A673 (cell line): ENCODE measurements at regions not wholly inside any gene's neighbourhood (a gene's known extent, or its start where the extent isn't known, plus 50 kb on each side); places are given as distances from the start of the nearest gene placed in this dataset.

Experiments
- BruUV-seq: library from RNA; stranded (reverse); fragments of 400-500 nt; replicated peaks from 2 replicates; lab custom pipeline; 2021; lab: Mats Ljungman, UMichigan
- CTCF ChIA-PET: fragments of 300-600 bp; sonication (Branson Sonifier 250); formaldehyde crosslinking; loops from one replicate; lab custom pipeline; 2022; ENCODE audit warnings: antibody characterized with exemption; lab: Charles Lee
- POLR2A ChIA-PET: fragments of 300-600 bp; sonication (Branson Sonifier 250); formaldehyde crosslinking; loops from one replicate; lab custom pipeline; 2022; ENCODE audit warnings: antibody characterized with exemption; ENCODE audit not compliant: low non-redundant PET; lab: Charles Lee
- DNase-seq: peaks from one replicate; pipeline ENCODE4 v3.0.0-alpha.2; 2015; ENCODE audit warnings: low spot score
- H3K27ac ChIP-seq: fragments of 200-600 bp; sonication (generic); 2 replicates; pipeline ENCODE4 v1.5.1; 2016; ENCODE audit warnings: mixed run types, low read depth, mild to moderate bottlenecking, mixed read lengths, antibody characterized with exemption, low read length; ENCODE audit not compliant: poor library complexity, severe bottlenecking
- H3K27me3 ChIP-seq: fragments of 200-600 bp; sonication (generic); replicated peaks from 2 replicates; pipeline ENCODE4 v1.6.1; 2017; ENCODE audit warnings: mixed run types, low read depth, mild to moderate bottlenecking, mixed read lengths, antibody characterized with exemption, low read length; ENCODE audit not compliant: insufficient read depth, poor library complexity
- H3K36me3 ChIP-seq: fragments of 200-600 bp; sonication (generic); 2 replicates; pipeline ENCODE4 v1.6.1; 2016; ENCODE audit warnings: mixed run types, mild to moderate bottlenecking, mixed read lengths, antibody characterized with exemption, low read length; ENCODE audit not compliant: insufficient read depth, poor library complexity, severe bottlenecking
- H3K4me1 ChIP-seq: fragments of 200-600 bp; sonication (generic); 2 replicates; pipeline ENCODE4 v1.6.1; 2017; ENCODE audit warnings: mixed run types, mild to moderate bottlenecking, mixed read lengths, antibody characterized with exemption, low read length; ENCODE audit not compliant: insufficient read depth, poor library complexity, severe bottlenecking
- H3K4me3 ChIP-seq: fragments of 200-600 bp; sonication (generic); 2 replicates; pipeline ENCODE4 v1.5.1; 2016; ENCODE audit warnings: low read depth, mixed run types, mild to moderate bottlenecking, mixed read lengths, low read length; ENCODE audit not compliant: poor library complexity, severe bottlenecking
- H3K9me3 ChIP-seq: fragments of 200-600 bp; sonication (generic); 2 replicates; pipeline ENCODE4 v1.6.1; 2016; ENCODE audit warnings: mixed run types, low read depth, mild to moderate bottlenecking, mixed read lengths, antibody characterized with exemption, low read length; ENCODE audit not compliant: poor library complexity, severe bottlenecking
- EZH2 ChIP-seq: fragments of 200-600 bp; sonication (generic); IDR thresholded peaks from 2 replicates; pipeline ENCODE4 v1.6.1; 2017; ENCODE audit warnings: borderline replicate concordance, low read depth, mild to moderate bottlenecking, mixed read lengths, antibody characterized with exemption, low read length; ENCODE audit not compliant: poor library complexity, severe bottlenecking
- intact Hi-C: fragments of 100-400 bp; cut with micrococcal nuclease; formaldehyde crosslinking; loops from one replicate; pipeline ENCODE4 v1.10.0; 2022; ENCODE audit not compliant: unreplicated experiment
- TF ChIP-seq, protein P1 (sequence below): fragments of 300-800, 200-600 bp; sonication (generic); conservative IDR thresholded peaks from 2 replicates; pipeline ENCODE4 v1.5.1; 2017; ENCODE audit warnings: low read depth, mild to moderate bottlenecking, antibody characterized with exemption, low read length, moderate library complexity, mixed read lengths

GRCh38 chr10:128892005-128892404 is 575.0 kb upstream of the MGMT start:
- no peak for DNase-seq

DNA sequence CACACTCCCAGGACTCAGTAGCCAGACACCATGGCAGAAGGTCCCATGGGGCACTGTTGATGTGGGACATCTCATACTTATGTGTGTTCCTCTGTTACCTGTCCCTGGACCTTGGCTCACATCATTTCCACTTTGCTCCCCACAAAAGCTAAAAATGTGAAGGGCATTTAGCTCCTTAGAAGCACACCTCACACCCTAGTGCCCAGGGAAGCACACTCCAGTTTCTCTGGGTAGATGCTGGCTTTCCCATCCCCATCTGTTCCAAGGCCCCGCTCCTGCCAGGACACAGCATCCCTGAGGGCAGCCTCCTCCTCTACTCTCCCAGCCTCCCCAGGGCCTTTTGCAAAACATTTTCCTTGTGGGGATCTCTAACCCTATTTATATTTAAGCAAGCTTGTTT is 572.4 kb upstream of the MGMT start:
- ChIA-PET CTCF (no interaction called here), POLR2A (no interaction called here)
- Histone ChIP-seq H3K9me3 (no peaks in the 10 kb centered on the region), H3K27me3 (no peaks in the 10 kb centered on the region), H3K36me3 (no peaks in the 10 kb centered on the region), H3K4me1 (no peaks in the 10 kb centered on the region), H3K27ac (no peak overlapping the region), H3K4me3 (no peak overlapping the region)
- no TSS peak for BruUV-seq
- DNase-seq = no peak
- intact Hi-C loops = no loop called here
- TF ChIP-seq, protein P1, sequence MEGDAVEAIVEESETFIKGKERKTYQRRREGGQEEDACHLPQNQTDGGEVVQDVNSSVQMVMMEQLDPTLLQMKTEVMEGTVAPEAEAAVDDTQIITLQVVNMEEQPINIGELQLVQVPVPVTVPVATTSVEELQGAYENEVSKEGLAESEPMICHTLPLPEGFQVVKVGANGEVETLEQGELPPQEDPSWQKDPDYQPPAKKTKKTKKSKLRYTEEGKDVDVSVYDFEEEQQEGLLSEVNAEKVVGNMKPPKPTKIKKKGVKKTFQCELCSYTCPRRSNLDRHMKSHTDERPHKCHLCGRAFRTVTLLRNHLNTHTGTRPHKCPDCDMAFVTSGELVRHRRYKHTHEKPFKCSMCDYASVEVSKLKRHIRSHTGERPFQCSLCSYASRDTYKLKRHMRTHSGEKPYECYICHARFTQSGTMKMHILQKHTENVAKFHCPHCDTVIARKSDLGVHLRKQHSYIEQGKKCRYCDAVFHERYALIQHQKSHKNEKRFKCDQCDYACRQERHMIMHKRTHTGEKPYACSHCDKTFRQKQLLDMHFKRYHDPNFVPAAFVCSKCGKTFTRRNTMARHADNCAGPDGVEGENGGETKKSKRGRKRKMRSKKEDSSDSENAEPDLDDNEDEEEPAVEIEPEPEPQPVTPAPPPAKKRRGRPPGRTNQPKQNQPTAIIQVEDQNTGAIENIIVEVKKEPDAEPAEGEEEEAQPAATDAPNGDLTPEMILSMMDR = no peak
- TF ChIP-seq EZH2 = no peak

More at GRCh38 chr10:128892005-128892404, 575.0 kb upstream of the MGMT start:
- Histone ChIP-seq H3K27ac (no peak overlapping the region), H3K9me3 (no peaks in the 10 kb centered on the region), H3K36me3 (no peaks in the 10 kb centered on the region), H3K4me1 (no peaks in the 10 kb centered on the region), H3K27me3 (no peaks in the 10 kb centered on the region), H3K4me3 (no peak overlapping the region)
- intact Hi-C loops = no loop called here
- POLR2A ChIA-PET = no interaction called here
- TF ChIP-seq EZH2 = no peak
- TF ChIP-seq, protein P1 = no peak
- no TSS peak for BruUV-seq
- CTCF ChIA-PET = no interaction called here

- no peaks in the 10 kb centered on the region for H3K4me1 ChIP-seq
- no TSS peak for BruUV-seq
Measured at GRCh38 chr10:128895473-128895872, 571.6 kb upstream of the MGMT start.

More at GRCh38 chr10:128895473-128895872, 571.6 kb upstream of the MGMT start:
- POLR2A ChIA-PET = no interaction called here
- DNase-seq = no peak
- H3K4me3 ChIP-seq = no peak overlapping the region
- H3K27ac ChIP-seq = no peak overlapping the region
- intact Hi-C loops = no loop called here
- no peaks in the 10 kb centered on the region for H3K27me3 ChIP-seq
- H3K36me3 ChIP-seq = no peaks in the 10 kb centered on the region
- CTCF ChIA-PET = no interaction called here
- H3K9me3 ChIP-seq = no peaks in the 10 kb centered on the region
- TF ChIP-seq, protein P1 = no peak
- no peak for TF ChIP-seq EZH2
